GM18517 (cell line): ENCODE measurements at regions not wholly inside any gene's neighbourhood (a gene's known extent, or its start where the extent isn't known, plus 50 kb on each side); places are given as distances from the start of the nearest gene placed in this dataset.
"Not testable (repeated sequence)": the region's sequence is repeated elsewhere in the genome, so short reads cannot be mapped to it uniquely, and the experiment has no call there.

Experiments
- ATAC-seq: cut with Tn5 transposase; IDR thresholded peaks from one replicate; pipeline ENCODE4 v1.9.1; 2021; ENCODE audit warnings: mild to moderate bottlenecking, moderate library complexity; ENCODE audit not compliant: unreplicated experiment

GRCh38 chr12:88855301-88855700 is 275.0 kb upstream of the KITLG start:
- ATAC-seq = no peak

GRCh38 chr12:88854260-88854659 is 274.0 kb upstream of the KITLG start:
- ATAC-seq = no peak

- not testable (repeated sequence) for ATAC-seq
These were observed 267.0 kb upstream of the KITLG start for GRCh38 chr12:88847246-88847645.

- ATAC-seq = no peak
These were observed 264.2 kb upstream of the KITLG start for GRCh38 chr12:88844426-88844825.

GRCh38 chr12:88842314-88842713 is 262.0 kb upstream of the KITLG start:
- ATAC-seq = no peak

- no peak for ATAC-seq
These were observed 259.2 kb upstream of the KITLG start for GRCh38 chr12:88839486-88839885.

GRCh38 chr12:88836156-88836555 is 255.9 kb upstream of the KITLG start:
- no peak for ATAC-seq

GRCh38 chr12:88834226-88834625 is 254.0 kb upstream of the KITLG start:
- no peak for ATAC-seq

GRCh38 chr12:88833641-88834116 is 253.4 kb upstream of the KITLG start:
- no peak for ATAC-seq

GRCh38 chr12:88828537-88828936 is 248.3 kb upstream of the KITLG start:
- ATAC-seq = not testable (repeated sequence)

- ATAC-seq = no peak
These were observed 239.7 kb upstream of the KITLG start for GRCh38 chr12:88820012-88820411.

GRCh38 chr12:88816201-88816600 is 235.9 kb upstream of the KITLG start:
- no peak for ATAC-seq

- ATAC-seq = no peak
These were observed 234.5 kb upstream of the KITLG start for GRCh38 chr12:88814779-88815178.

- ATAC-seq = no peak
These were observed 232.3 kb upstream of the KITLG start for GRCh38 chr12:88812610-88813009.

GRCh38 chr12:88810806-88811205 is 230.5 kb upstream of the KITLG start:
- no peak for ATAC-seq

GRCh38 chr12:88809841-88810240 is 229.6 kb upstream of the KITLG start:
- not testable (repeated sequence) for ATAC-seq

- ATAC-seq = no peak
These were observed 225.4 kb upstream of the KITLG start for GRCh38 chr12:88805692-88806091.

GRCh38 chr12:88805286-88805685 is 225.0 kb upstream of the KITLG start:
- no peak for ATAC-seq

GRCh38 chr12:88802096-88802706 is 221.9 kb upstream of the KITLG start:
- no peak for ATAC-seq

- no peak for ATAC-seq
These were observed 221.2 kb upstream of the KITLG start for GRCh38 chr12:88801227-88802095.

- no peak for ATAC-seq
These were observed 212.8 kb upstream of the KITLG start for GRCh38 chr12:88793096-88793495.

GRCh38 chr12:88790231-88790630 is 210.0 kb upstream of the KITLG start:
- no peak for ATAC-seq
